HEK293T (cell line): ENCODE measurements at regions not wholly inside any gene's neighbourhood (a gene's known extent, or its start where the extent isn't known, plus 50 kb on each side); places are given as distances from the start of the nearest gene placed in this dataset.

ENCODE experiments used
- CTCF ChIA-PET: fragments of 350-600 bp; formaldehyde crosslinking; extraction: SDS; loops from one replicate; lab custom pipeline; 2021; ENCODE audit warnings: antibody characterized with exemption, inconsistent platforms; lab: Yijun Ruan, JAX
- POLR2A ChIA-PET: fragments of 350-600 bp; formaldehyde crosslinking; extraction: SDS; loops from one replicate; lab custom pipeline; 2020; ENCODE audit warnings: antibody characterized with exemption, inconsistent platforms; lab: Yijun Ruan, JAX
- DNase-seq: peaks from one replicate; pipeline ENCODE4 v3.0.0; 2012; ENCODE audit warnings: mixed read lengths; ENCODE audit errors: extremely low spot score
- ARNT ChIP-seq: fragments of 450-650 bp; IDR thresholded peaks from 2 replicates; pipeline ENCODE4 v1.6.1; 2017; ENCODE audit warnings: mild to moderate bottlenecking
- BHLHE40 ChIP-seq: fragments of 450-650 bp; IDR thresholded peaks from 2 replicates; pipeline ENCODE4 v1.6.1; 2016; ENCODE audit warnings: mild to moderate bottlenecking, moderate library complexity, borderline replicate concordance
- CTBP1 ChIP-seq: fragments of 450-650 bp; IDR thresholded peaks from 2 replicates; pipeline ENCODE4 v1.6.1; 2016; ENCODE audit warnings: borderline replicate concordance
- ELF4 ChIP-seq: fragments of 450-650 bp; IDR thresholded peaks from 2 replicates; pipeline ENCODE4 v1.6.1; 2017; ENCODE audit warnings: antibody characterized with exemption
- FOXA1 ChIP-seq: fragments of 450-650 bp; IDR thresholded peaks from 2 replicates; pipeline ENCODE4 v1.6.1; 2016; ENCODE audit warnings: mild to moderate bottlenecking
- FOXK2 ChIP-seq: fragments of 450-650 bp; IDR thresholded peaks from 2 replicates; pipeline ENCODE4 v1.6.1; 2016; ENCODE audit warnings: mild to moderate bottlenecking
- FOXM1 ChIP-seq: fragments of 450-650 bp; IDR thresholded peaks from 2 replicates; pipeline ENCODE4 v1.6.1; 2017; ENCODE audit warnings: mild to moderate bottlenecking, borderline replicate concordance
- HDGF ChIP-seq: fragments of 450-650 bp; IDR thresholded peaks from 2 replicates; pipeline ENCODE4 v1.6.1; 2017; ENCODE audit warnings: antibody characterized with exemption, borderline replicate concordance
- L3MBTL2 ChIP-seq: fragments of 450-650 bp; conservative IDR thresholded peaks from 2 replicates; pipeline ENCODE4 v1.6.1; 2016; ENCODE audit warnings: mild to moderate bottlenecking
- LEF1 ChIP-seq: fragments of 450-650 bp; IDR thresholded peaks from 2 replicates; pipeline ENCODE4 v1.6.1; 2017; ENCODE audit warnings: mild to moderate bottlenecking, borderline replicate concordance
- NFRKB ChIP-seq: fragments of 450-650 bp; IDR thresholded peaks from 2 replicates; pipeline ENCODE4 v1.6.1; 2016; ENCODE audit warnings: mild to moderate bottlenecking, moderate library complexity
- SP1 ChIP-seq: fragments of 450-650 bp; IDR thresholded peaks from 2 replicates; pipeline ENCODE4 v1.6.1; 2017
- SUZ12 ChIP-seq: fragments of 450-650 bp; IDR thresholded peaks from 2 replicates; pipeline ENCODE4 v1.6.1; 2016; ENCODE audit warnings: mild to moderate bottlenecking
- TARDBP ChIP-seq: fragments of 450-650 bp; IDR thresholded peaks from 2 replicates; pipeline ENCODE4 v1.6.1; 2016
- ZNF384 ChIP-seq: fragments of 450-650 bp; IDR thresholded peaks from 2 replicates; pipeline ENCODE4 v1.6.1; 2016
- TF ChIP-seq, protein P1 (sequence below): fragments of 450-650 bp; IDR thresholded peaks from 2 replicates; pipeline ENCODE4 v1.6.1; 2016

DNA sequence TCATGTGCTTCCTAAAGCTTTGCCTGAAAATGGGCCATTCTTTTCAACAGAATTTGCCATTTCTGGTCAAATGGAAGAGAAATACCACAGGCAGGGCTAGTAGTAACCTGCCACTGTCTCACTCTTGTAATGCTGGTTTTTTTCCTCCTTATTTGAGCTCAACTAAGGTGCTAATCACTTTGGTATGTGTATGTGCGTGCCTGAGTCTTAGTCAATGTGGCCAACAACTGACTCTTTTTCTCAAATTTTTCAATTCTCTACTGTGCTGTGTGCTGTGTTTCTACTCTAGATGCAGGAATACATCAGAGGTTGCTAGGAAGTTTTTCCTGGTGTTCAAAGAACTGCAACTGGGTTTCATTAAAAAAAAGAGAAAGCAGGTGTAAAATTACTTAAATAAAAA lies 870.2 kb downstream of the EFNB2 start:
- ChIA-PET CTCF (no interaction called here), POLR2A (no interaction called here)
- DNase-seq, result no peak
- no peak for TF ChIP-seq NFRKB
- no peak for TF ChIP-seq CTBP1
- TF ChIP-seq, protein P1, sequence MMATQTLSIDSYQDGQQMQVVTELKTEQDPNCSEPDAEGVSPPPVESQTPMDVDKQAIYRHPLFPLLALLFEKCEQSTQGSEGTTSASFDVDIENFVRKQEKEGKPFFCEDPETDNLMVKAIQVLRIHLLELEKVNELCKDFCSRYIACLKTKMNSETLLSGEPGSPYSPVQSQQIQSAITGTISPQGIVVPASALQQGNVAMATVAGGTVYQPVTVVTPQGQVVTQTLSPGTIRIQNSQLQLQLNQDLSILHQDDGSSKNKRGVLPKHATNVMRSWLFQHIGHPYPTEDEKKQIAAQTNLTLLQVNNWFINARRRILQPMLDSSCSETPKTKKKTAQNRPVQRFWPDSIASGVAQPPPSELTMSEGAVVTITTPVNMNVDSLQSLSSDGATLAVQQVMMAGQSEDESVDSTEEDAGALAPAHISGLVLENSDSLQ, result no peak
- no peak for TF ChIP-seq LEF1
- no peak for TF ChIP-seq L3MBTL2
- TF ChIP-seq ELF4, result no peak
- no peak for TF ChIP-seq HDGF
- no peak for TF ChIP-seq BHLHE40
- no peak for TF ChIP-seq FOXA1

DNA sequence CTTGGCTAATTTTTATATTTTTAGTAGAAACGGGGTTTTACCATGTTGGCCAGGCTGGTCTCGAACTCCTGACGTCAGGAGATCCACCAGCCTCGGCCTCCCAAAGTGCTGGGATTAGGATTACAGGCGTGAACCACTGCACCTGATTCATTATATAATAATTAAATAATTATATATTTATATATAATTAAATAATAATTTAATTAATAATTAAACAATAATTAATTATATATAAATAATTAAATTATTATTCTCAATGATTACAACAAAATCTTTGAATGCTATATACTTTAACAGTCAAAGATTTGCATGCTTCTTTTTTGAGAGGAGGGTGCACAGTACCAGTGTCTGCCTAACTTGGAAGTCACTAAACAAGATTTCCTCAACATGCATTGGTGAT lies 872.3 kb downstream of the EFNB2 start:
- TF ChIP-seq SP1 (no peak), ZNF384 (no peak), SUZ12 (no peak), ARNT (no peak), LEF1 (no peak), BHLHE40 (no peak), L3MBTL2 (no peak)
- TF ChIP-seq, protein P1, result no peak
- no peak for DNase-seq
- ChIA-PET POLR2A (no interaction called here), CTCF (no interaction called here)

DNA sequence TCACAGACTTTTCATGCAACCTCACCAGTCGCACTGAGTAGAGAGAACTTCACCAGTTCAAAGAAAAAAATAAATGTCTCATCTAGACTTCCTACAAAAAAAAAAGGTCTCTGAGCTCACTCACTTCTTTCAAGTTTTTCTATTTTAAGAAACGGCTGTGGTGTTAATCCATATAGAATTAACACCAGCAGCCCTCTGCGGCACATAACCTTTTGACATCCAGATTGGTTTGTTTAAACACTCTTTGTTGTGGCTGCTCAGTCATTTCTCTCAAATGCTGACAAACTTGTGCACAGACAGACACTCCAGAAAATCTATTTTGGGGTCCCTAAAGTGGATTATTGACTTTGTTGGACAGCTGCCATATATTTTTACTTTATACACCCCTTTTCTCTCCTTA lies 874.9 kb downstream of the EFNB2 start:
- POLR2A ChIA-PET, result no interaction called here
- CTCF ChIA-PET, result interaction anchor here (0.6 kb wide), 1 partner anchor 54 kb away, joined by 4 read pairs; no protein-coding TSS in a partner anchor
- TF ChIP-seq BHLHE40 (no peak), ELF4 (no peak), TARDBP (no peak), HDGF (no peak), ZNF384 (no peak), FOXA1 (no peak), LEF1 (no peak), FOXK2 (no peak), ARNT (no peak), CTBP1 (no peak), L3MBTL2 (no peak), NFRKB (no peak), SUZ12 (no peak), FOXM1 (no peak), SP1 (no peak)
- TF ChIP-seq, protein P1, result no peak
- no peak for DNase-seq

DNA sequence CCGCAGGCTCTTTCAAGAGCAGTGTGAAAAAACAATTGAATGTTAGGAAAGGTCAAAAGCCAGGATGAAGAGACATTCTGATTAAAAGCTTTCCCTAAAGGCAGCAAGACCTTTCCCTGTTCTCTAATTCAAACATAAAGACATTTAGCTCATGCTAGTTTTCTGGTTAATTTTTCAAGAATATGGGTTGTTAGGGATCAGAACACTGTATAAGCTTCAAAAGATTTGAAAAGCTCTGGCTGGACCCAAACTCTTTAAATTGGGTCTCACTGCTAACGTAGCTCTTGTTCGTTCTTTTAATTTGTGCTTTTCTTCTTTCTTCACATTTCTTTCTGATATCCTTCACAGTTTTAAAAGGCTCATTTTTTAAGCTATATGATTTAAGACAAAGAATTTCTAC lies 877.0 kb downstream of the EFNB2 start:
- ChIA-PET POLR2A (no interaction called here), CTCF (no interaction called here)
- TF ChIP-seq, protein P1, result no peak
- no peak for TF ChIP-seq FOXK2
- no peak for TF ChIP-seq ZNF384
- no peak for TF ChIP-seq LEF1
- no peak for TF ChIP-seq TARDBP
- TF ChIP-seq CTBP1, result no peak
- TF ChIP-seq ELF4, result no peak
- no peak for TF ChIP-seq FOXM1
- TF ChIP-seq L3MBTL2, result no peak
- TF ChIP-seq SUZ12, result no peak
- no peak for TF ChIP-seq ARNT
- TF ChIP-seq BHLHE40, result no peak
- no peak for TF ChIP-seq SP1
- DNase-seq, result no peak

DNA sequence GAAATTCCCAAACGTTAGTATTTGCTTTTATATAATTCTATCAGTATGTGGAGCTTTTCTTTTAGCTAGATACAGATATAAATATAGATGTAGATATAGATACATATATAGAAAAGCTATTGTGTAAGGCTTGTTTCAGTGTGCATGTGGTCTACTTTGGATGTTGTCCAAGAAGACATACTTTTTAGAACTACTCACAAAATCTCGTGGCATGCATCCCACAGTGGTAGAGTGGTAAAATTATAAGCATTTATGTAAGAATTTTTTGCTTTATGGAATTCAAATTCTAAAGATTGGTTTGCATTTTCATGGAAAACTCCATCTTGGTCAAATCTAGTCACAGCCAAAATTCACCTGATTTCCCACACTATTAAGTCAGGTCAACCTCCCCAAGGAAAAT lies 880.4 kb downstream of the EFNB2 start:
- ChIA-PET POLR2A (no interaction called here), CTCF (no interaction called here)
- DNase-seq, result no peak
- TF ChIP-seq SUZ12 (no peak), HDGF (no peak), L3MBTL2 (no peak), FOXA1 (no peak), ELF4 (no peak), FOXM1 (no peak), FOXK2 (no peak), ARNT (no peak), SP1 (no peak), ZNF384 (no peak), NFRKB (no peak), LEF1 (no peak), TARDBP (no peak)
- TF ChIP-seq, protein P1, result no peak
